IMR-90 (cell line): ENCODE measurements at regions not wholly inside any gene's neighbourhood (a gene's known extent, or its start where the extent isn't known, plus 50 kb on each side); places are given as distances from the start of the nearest gene placed in this dataset.

Experiments
- ATAC-seq: fragments of 200-7000 bp; cut with Tn5 transposase; 2 replicates; pipeline ENCODE4 v1.9.1; 2020; ENCODE audit warnings: low read depth, mild to moderate bottlenecking, moderate library complexity
- BruUV-seq: library from RNA; stranded (reverse); fragments of 400-500 nt; replicated peaks from 2 replicates; lab custom pipeline; 2021; lab: Mats Ljungman, UMichigan
- CTCF ChIA-PET: fragments of 300-600 bp; formaldehyde crosslinking; extraction: SDS; loops from one replicate; lab custom pipeline; 2021; ENCODE audit warnings: antibody characterized with exemption; lab: Yijun Ruan, JAX
- POLR2A ChIA-PET: fragments of 300-600 bp; sonication (Branson Sonifier 250); formaldehyde crosslinking; loops from one replicate; lab custom pipeline; 2022; ENCODE audit warnings: antibody characterized with exemption; ENCODE audit not compliant: unreplicated experiment; lab: Charles Lee
- DNase-seq: peaks from one replicate; pipeline ENCODE4 v3.0.0; 2013
- H2AFZ ChIP-seq: replicated peaks from 2 replicates; pipeline ENCODE3; 2013; ENCODE audit warnings: low read length, mild to moderate bottlenecking; ENCODE audit not compliant: poor library complexity
- H2AK5ac ChIP-seq: 2 replicates; pipeline ENCODE4 v1.6.1; 2013; ENCODE audit warnings: low read depth, low read length, inconsistent platforms
- H2AK9ac ChIP-seq: replicated peaks from 2 replicates; pipeline ENCODE3; 2013; ENCODE audit warnings: mild to moderate bottlenecking, low read depth, low read length, moderate library complexity; ENCODE audit not compliant: poor library complexity
- H2BK120ac ChIP-seq: 2 replicates; pipeline ENCODE4 v1.6.1; 2013; ENCODE audit warnings: low read depth, low read length, inconsistent platforms
- H2BK15ac ChIP-seq: 3 replicates; pipeline ENCODE4 v1.6.1; 2013; ENCODE audit warnings: low read depth, low read length, inconsistent platforms
- H2BK20ac ChIP-seq: 2 replicates; pipeline ENCODE4 v1.6.1; 2013; ENCODE audit warnings: low read depth, mild to moderate bottlenecking, inconsistent platforms, low read length, moderate library complexity
- H2BK5ac ChIP-seq: 2 replicates; pipeline ENCODE4 v1.6.1; 2013; ENCODE audit warnings: mild to moderate bottlenecking, low read depth, low read length, inconsistent platforms; ENCODE audit not compliant: poor library complexity, severe bottlenecking
- H3K14ac ChIP-seq: replicated peaks from 2 replicates; pipeline ENCODE4 v1.6.1; 2013; ENCODE audit warnings: low read depth, low read length, inconsistent platforms
- H3K18ac ChIP-seq: 2 replicates; pipeline ENCODE4 v1.6.1; 2013; ENCODE audit warnings: low read depth, low read length, control low read depth
- H3K23ac ChIP-seq: 2 replicates; pipeline ENCODE4 v1.6.1; 2013; ENCODE audit warnings: low read depth, low read length, inconsistent platforms
- H3K27ac ChIP-seq: 2 replicates; pipeline ENCODE4 v1.5.1; 2013; ENCODE audit warnings: mild to moderate bottlenecking, control low read depth, low read length; ENCODE audit not compliant: insufficient read depth
- H3K27me3 ChIP-seq: 2 replicates; pipeline ENCODE4 v1.6.1; 2013; ENCODE audit warnings: low read length; ENCODE audit not compliant: control insufficient read depth, insufficient read depth
- H3K36me3 ChIP-seq: 2 replicates; pipeline ENCODE4 v1.6.1; 2013; ENCODE audit warnings: low read length, mixed read lengths; ENCODE audit not compliant: control insufficient read depth, insufficient read depth
- H3K4ac ChIP-seq: 2 replicates; pipeline ENCODE4 v1.6.1; 2013; ENCODE audit warnings: low read depth, low read length, inconsistent platforms
- H3K4me1 ChIP-seq: 2 replicates; pipeline ENCODE4 v1.6.1; 2013; ENCODE audit warnings: low read length, mixed read lengths; ENCODE audit not compliant: control insufficient read depth, insufficient read depth
- H3K4me2 ChIP-seq: 2 replicates; pipeline ENCODE4 v1.6.1; 2013; ENCODE audit warnings: low read depth, mild to moderate bottlenecking, control low read depth, low read length, moderate library complexity
- H3K4me3 ChIP-seq: 2 replicates; pipeline ENCODE4 v1.5.1; 2013; ENCODE audit warnings: low read depth, mild to moderate bottlenecking, control low read depth, low read length, moderate library complexity; ENCODE audit not compliant: insufficient read depth
- H3K56ac ChIP-seq: 2 replicates; pipeline ENCODE4 v1.6.1; 2013; ENCODE audit warnings: low read length, inconsistent platforms; ENCODE audit not compliant: insufficient read depth; ENCODE audit errors: extremely low read depth
- H3K79me1 ChIP-seq, 2 experiments: 2 replicates each; pipeline ENCODE4 v1.6.1; 2013; ENCODE audit warnings: low read length in 2 of 2, inconsistent platforms in 1 of 2, low read depth in 1 of 2
- H3K9ac ChIP-seq: 2 replicates; pipeline ENCODE4 v1.6.1; 2013; ENCODE audit warnings: low read depth, low read length, control low read depth
- H3K9me1 ChIP-seq: 2 replicates; pipeline ENCODE4 v1.6.1; 2013; ENCODE audit warnings: low read length, inconsistent platforms; ENCODE audit not compliant: insufficient read depth
- H3K9me3 ChIP-seq: 2 replicates; pipeline ENCODE4 v1.6.1; 2013; ENCODE audit warnings: low read length; ENCODE audit not compliant: control insufficient read depth, insufficient read depth
- H4K20me1 ChIP-seq: 2 replicates; pipeline ENCODE4 v1.6.1; 2013; ENCODE audit warnings: low read length, inconsistent platforms; ENCODE audit not compliant: insufficient read depth
- H4K5ac ChIP-seq: 2 replicates; pipeline ENCODE4 v1.6.1; 2013; ENCODE audit warnings: mild to moderate bottlenecking, low read depth, low read length, control low read depth
- H4K8ac ChIP-seq, 2 experiments: 2 replicates each; pipeline ENCODE4 v1.6.1; 2013; ENCODE audit warnings: low read depth in 2 of 2, low read length in 2 of 2, control low read depth in 1 of 2, inconsistent platforms in 1 of 2
- H4K91ac ChIP-seq: 2 replicates; pipeline ENCODE4 v1.6.1; 2013; ENCODE audit warnings: low read depth, low read length, inconsistent platforms; ENCODE audit not compliant: insufficient read depth
- BHLHE40 ChIP-seq: fragments of 150-350 bp; IDR thresholded peaks from 2 replicates; pipeline ENCODE4 v1.6.1; 2016; ENCODE audit warnings: mild to moderate bottlenecking, low read depth, low read length
- CEBPB ChIP-seq: IDR thresholded peaks from 2 replicates; pipeline ENCODE4 v1.6.1; 2012; ENCODE audit warnings: low read depth, low read length, improper control_type of control experiment
- CHD1 ChIP-seq: IDR thresholded peaks from 2 replicates; pipeline ENCODE4 v1.6.1; 2012; ENCODE audit warnings: low read depth, low read length, improper control_type of control experiment
- ELK1 ChIP-seq: fragments of 150-350 bp; IDR thresholded peaks from 2 replicates; pipeline ENCODE4 v1.6.1; 2016; ENCODE audit warnings: low read depth, mild to moderate bottlenecking, low read length, moderate library complexity, borderline replicate concordance
- FOS ChIP-seq: fragments of 150-350 bp; IDR thresholded peaks from 2 replicates; pipeline ENCODE4 v1.6.1; 2016; ENCODE audit warnings: low read depth, low read length
- MAFK ChIP-seq: IDR thresholded peaks from 2 replicates; pipeline ENCODE4 v1.6.1; 2012; ENCODE audit warnings: low read depth, low read length, improper control_type of control experiment
- MAZ ChIP-seq: IDR thresholded peaks from 2 replicates; pipeline ENCODE4 v1.6.1; 2012; ENCODE audit warnings: low read depth, mild to moderate bottlenecking, low read length, improper control_type of control experiment, moderate library complexity, borderline replicate concordance
- MXI1 ChIP-seq: IDR thresholded peaks from 2 replicates; pipeline ENCODE4 v1.6.1; 2012; ENCODE audit warnings: low read depth, mild to moderate bottlenecking, low read length, moderate library complexity, borderline replicate concordance
- NFE2L2 ChIP-seq: fragments of 150-350 bp; IDR thresholded peaks from 2 replicates; pipeline ENCODE4 v1.6.1; 2016; ENCODE audit warnings: low read depth, mild to moderate bottlenecking, low read length
- POLR2A ChIP-seq: IDR thresholded peaks from 2 replicates; pipeline ENCODE4 v1.6.1; 2012; ENCODE audit warnings: mild to moderate bottlenecking, low read depth, low read length
- RAD21 ChIP-seq: IDR thresholded peaks from 2 replicates; pipeline ENCODE4 v1.6.1; 2012; ENCODE audit warnings: low read length, improper control_type of control experiment
- RCOR1 ChIP-seq: IDR thresholded peaks from 2 replicates; pipeline ENCODE4 v1.6.1; 2012; ENCODE audit warnings: mild to moderate bottlenecking, low read length, improper control_type of control experiment; ENCODE audit not compliant: insufficient replicate concordance
- RFX5 ChIP-seq: IDR thresholded peaks from 2 replicates; pipeline ENCODE4 v1.8.0; 2012; ENCODE audit warnings: low read depth, mild to moderate bottlenecking, low read length, moderate library complexity
- SMC3 ChIP-seq: fragments of 150-350 bp; IDR thresholded peaks from 2 replicates; pipeline ENCODE4 v1.6.1; 2016; ENCODE audit warnings: low read depth, mild to moderate bottlenecking, antibody characterized with exemption, low read length, moderate library complexity
- WGBS, 2 experiments: methylation state at CpG; one replicate each; pipeline versions ENCODE4 v1.1.5 to v1.1.7; 2013; ENCODE audit warnings: missing lambda C conversion rate in 2 of 2; ENCODE audit not compliant: insufficient read length in 1 of 2; ENCODE audit errors: extremely low coverage in 2 of 2; 5-methylcytosine and 5-hydroxymethylcytosine counted together
- dilution Hi-C: fragments of 300-500 bp; cut with HindIII; formaldehyde crosslinking; loops from one replicate; pipeline ENCODE4 v1.14.3; 2018; ENCODE audit warnings: low sequenced_read_pairs; ENCODE audit not compliant: unreplicated experiment
- in situ Hi-C: fragments of 300-500 bp; cut with MboI; formaldehyde crosslinking; loops from 3 replicates; pipeline ENCODE4 v1.14.3; 2019; ENCODE audit warnings: low sequenced_read_pairs, inconsistent platforms, mixed read lengths
- intact Hi-C: fragments of 100-400 bp; cut with micrococcal nuclease; formaldehyde crosslinking; loops from 2 replicates; pipeline ENCODE4 v1.10.0; 2022
- TF ChIP-seq, protein P1 (sequence below): fragments of 150-350 bp; IDR thresholded peaks from 2 replicates; pipeline ENCODE4 v1.6.1; 2017; ENCODE audit warnings: mild to moderate bottlenecking, antibody characterized with exemption, low read length, low read depth

DNA sequence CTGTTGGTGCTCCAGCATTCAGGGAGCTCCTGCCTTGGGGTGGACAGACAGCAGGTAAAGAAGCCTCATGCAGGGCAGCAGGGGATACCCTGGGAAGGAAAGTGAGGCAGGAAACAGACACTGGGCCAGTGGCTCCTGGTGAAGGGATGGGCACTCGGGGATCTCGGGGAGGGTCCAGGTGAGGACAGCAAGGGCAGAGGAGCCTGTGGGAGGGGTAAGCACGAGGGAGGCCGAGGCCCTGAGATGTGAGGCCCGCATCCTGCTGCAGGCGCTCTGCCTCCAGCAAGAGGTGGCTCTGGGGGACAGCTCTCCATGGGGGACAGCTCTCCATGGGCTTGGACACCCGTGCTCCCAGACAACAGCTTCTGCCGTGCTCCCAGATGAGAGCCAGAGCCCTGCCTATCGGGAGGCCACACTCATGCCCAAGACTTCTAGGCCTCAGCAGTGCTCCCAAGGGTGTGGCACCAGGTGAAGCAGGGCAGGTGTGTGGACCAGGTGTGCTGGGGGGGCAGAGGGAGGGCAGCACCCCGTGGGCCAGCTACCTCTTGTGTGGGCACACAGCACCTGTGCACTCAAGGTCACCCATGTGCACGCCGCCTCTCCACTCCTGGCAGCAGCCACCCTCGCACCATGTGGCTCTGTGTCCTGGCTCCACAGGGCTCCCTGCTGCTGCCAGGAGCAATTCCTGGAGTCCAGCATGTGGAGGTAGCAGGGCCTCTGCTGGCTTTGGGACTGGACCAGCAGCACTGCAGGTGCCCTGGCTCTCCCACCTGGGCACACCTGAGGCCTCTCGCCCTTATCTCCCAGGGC lies 93.6 kb upstream of the INSIG1 start:
- no peaks in the 10 kb centered on the region for H3K9me3 ChIP-seq
- H2AK9ac ChIP-seq = peak overlapping the region; percentile 70
- H3K18ac ChIP-seq = no peak overlapping the region
- dilution Hi-C loops = no loop called here
- no peaks in the 10 kb centered on the region for H3K36me3 ChIP-seq
- H3K27ac ChIP-seq = no peak overlapping the region
- H4K91ac ChIP-seq = 0 out of 2 replicates have a peak overlapping the region, but pooled peaks have one; percentile 5
- no peak overlapping the region for H3K56ac ChIP-seq
- DNase-seq (no peak), ATAC-seq (no peak)
- H4K5ac ChIP-seq = no peak overlapping the region
- in situ Hi-C loops = no loop called here
- H3K9me1 ChIP-seq = peaks cover 22% of the 10 kb centered on the region
- H4K20me1 ChIP-seq = no peaks in the 10 kb centered on the region
- H3K4me1 ChIP-seq = peaks cover 5% of the 10 kb centered on the region; the same call in 1 of the 2 replicates
- peak overlapping the region; percentile 31 for H2BK5ac ChIP-seq
- H4K8ac ChIP-seq = no peak overlapping the region; a peak in 2 of 4 replicates
- H3K79me1 ChIP-seq = no peaks in the 10 kb centered on the region
- H3K23ac ChIP-seq = no peak overlapping the region
- no peak overlapping the region for H3K14ac ChIP-seq
- BruUV-seq = no TSS peak
- H2BK20ac ChIP-seq = peak overlapping the region; percentile 40; the same call in 1 of the 2 replicates
- 97% methylated on average over 5 of the region's 14 CpGs; no CpG with 5 or more reads in 1 of the 2 experiments for WGBS, 2 experiments
- H2BK120ac ChIP-seq = 0 out of 2 replicates have a peak overlapping the region, but pooled peaks have one; percentile 44
- H3K4ac ChIP-seq = peak overlapping the region; percentile 46
- no peak overlapping the region for H3K9ac ChIP-seq
- no peak overlapping the region for H3K4me3 ChIP-seq
- ChIA-PET POLR2A (no interaction called here), CTCF (interaction anchor here (1.2 kb wide), 1 partner anchor 13 kb away, joined by 3 read pairs; no protein-coding TSS in a partner anchor)
- H3K4me2 ChIP-seq = no peak overlapping the region
- H2BK15ac ChIP-seq = no peak overlapping the region; the same call in 2 of the 3 replicates
- peak overlapping the region; percentile 11 for H2AFZ ChIP-seq
- TF ChIP-seq MAFK (no peak), NFE2L2 (no peak), ELK1 (no peak), MXI1 (no peak), CEBPB (no peak), CHD1 (no peak), MAZ (no peak), BHLHE40 (no peak), FOS (no peak), POLR2A (no peak), RCOR1 (no peak), SMC3 (no peak), RFX5 (no peak), RAD21 (no peak)
- TF ChIP-seq, protein P1, sequence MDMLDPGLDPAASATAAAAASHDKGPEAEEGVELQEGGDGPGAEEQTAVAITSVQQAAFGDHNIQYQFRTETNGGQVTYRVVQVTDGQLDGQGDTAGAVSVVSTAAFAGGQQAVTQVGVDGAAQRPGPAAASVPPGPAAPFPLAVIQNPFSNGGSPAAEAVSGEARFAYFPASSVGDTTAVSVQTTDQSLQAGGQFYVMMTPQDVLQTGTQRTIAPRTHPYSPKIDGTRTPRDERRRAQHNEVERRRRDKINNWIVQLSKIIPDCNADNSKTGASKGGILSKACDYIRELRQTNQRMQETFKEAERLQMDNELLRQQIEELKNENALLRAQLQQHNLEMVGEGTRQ = no peak
- H2AK5ac ChIP-seq = peak overlapping the region; percentile 71
- intact Hi-C loops = no loop called here
- H3K27me3 ChIP-seq = no peaks in the 10 kb centered on the region
